Heart left ventricle (tissue), 16 donors: ENCODE measurements at regions not wholly inside any gene's neighbourhood (a gene's known extent, or its start where the extent isn't known, plus 50 kb on each side); places are given as distances from the start of the nearest gene placed in this dataset.

Experiments
- ATAC-seq, 4 donors: fragments of 200-7000 bp; cut with Tn5 transposase; one replicate each; pipeline ENCODE4 v1.9.1; 2020 to 2022; ENCODE audit warnings: moderate library complexity in 4 of 4, mild to moderate bottlenecking in 3 of 4, moderate number of reproducible peaks in 1 of 4
- DNase-seq, 5 donors: peaks; one replicate each; pipeline ENCODE4 v3.0.0-alpha.2; 2020
- H3K27ac ChIP-seq, 12 donors: fragments of 200-600 bp; sonication (generic) in 4 of 12; one replicate each; pipeline versions ENCODE4 v1.5.0 to v1.8.0; 2016 to 2022; ENCODE audit warnings: mild to moderate bottlenecking in 2 of 12
- H3K27me3 ChIP-seq, 9 donors: fragments of 200-600 bp; sonication (generic) in 2 of 9; one replicate each; pipeline versions ENCODE4 v1.5.1 to v1.8.0; 2016 to 2022; ENCODE audit warnings: mild to moderate bottlenecking in 3 of 9
- H3K36me3 ChIP-seq, 9 donors: fragments of 200-600 bp; sonication (generic) in 2 of 9; one replicate each; pipeline versions ENCODE4 v1.5.0 to v1.8.0; 2018 to 2022; ENCODE audit warnings: mild to moderate bottlenecking in 2 of 9
- H3K4me1 ChIP-seq, 12 donors: fragments of 200-600 bp; sonication (generic) in 4 of 12; one replicate each; pipeline versions ENCODE4 v1.5.0 to v1.8.0; 2016 to 2022; ENCODE audit warnings: mild to moderate bottlenecking in 3 of 12
- H3K4me3 ChIP-seq, 12 donors: fragments of 200-600 bp; sonication (generic) in 4 of 12; one replicate each; pipeline versions ENCODE4 v1.5.0 to v1.8.0; 2017 to 2022; ENCODE audit warnings: mild to moderate bottlenecking in 9 of 12, moderate library complexity in 4 of 12
- H3K9me3 ChIP-seq, 12 donors: fragments of 200-600 bp; sonication (generic) in 4 of 12; one replicate each; pipeline versions ENCODE4 v1.5.0 to v1.8.0; 2016 to 2022; ENCODE audit warnings: mild to moderate bottlenecking in 1 of 12
- POLR2A ChIP-seq, 2 donors: fragments of 450-650 bp; IDR thresholded peaks; one replicate each; pipeline ENCODE4 v1.6.1; 2017; ENCODE audit warnings: antibody characterized with exemption in 2 of 2, mild to moderate bottlenecking in 2 of 2, moderate library complexity in 2 of 2
- WGBS, 4 donors: extraction: QIAGEN DNeasy Blood & Tissue Kit in 2 of 4; methylation state at CpG; one replicate each; pipeline versions ENCODE4 v1.1.5 to v1.1.7; 2013 to 2018; 5-methylcytosine and 5-hydroxymethylcytosine counted together
- intact Hi-C, 10 donors: fragments of 100-400 bp; cut with DNase I; formaldehyde crosslinking; loops; one replicate each; pipeline versions ENCODE4 v1.11.1 to v1.14.2; 2022
- TF ChIP-seq, protein P1 (sequence below), 12 donors: fragments of 200-600 bp; sonication (generic) in 4 of 12; IDR thresholded peaks; one replicate each; pipeline versions ENCODE4 v1.5.0 to v1.8.0; 2018 to 2022; ENCODE audit warnings: antibody characterized with exemption in 12 of 12, mild to moderate bottlenecking in 5 of 12
- donor health status: ischemic (EF 13 %, LVEDD 7.1; RV severe dilation, severe dysfunction).
- donor health status: healthy with polysubstance abuse.
- donor health status: DM: no; HTN: yes; CAD: no.
- donor health status: DM: no; HTN: no; CAD: no.
- donor health status: ischemic (EF 25% LVEDD 6.9; RV normal size, moderate dysfunction).
- donor health status: ischemic (EF 25% LVEDD 5.7; RV mildly dilated, moderate dysfunction).
- donor health status: healthy.
- donor health status: DM: yes; HTN: yes; CAD: no.
- donor health status: ischemic (EF 35%, LVEDD 5.7; RV mildly dilated, moderate dysfunction).
- donor health status: nonischemic (EF 11% LVEDD 7.7; RV severe dilation, severe dysfunction).
- donor health status: DM: yes; HTN: yes; CAD: no.
- donor health status: PGD.
- donor health status: ischemic (EF 29% LVEDD 5.4; RV normal size, mild dysfunction).
- donor health status: nonischemic (EF 23%, LVEDD 6.1; RV moderate dilation, normal function).

DNA sequence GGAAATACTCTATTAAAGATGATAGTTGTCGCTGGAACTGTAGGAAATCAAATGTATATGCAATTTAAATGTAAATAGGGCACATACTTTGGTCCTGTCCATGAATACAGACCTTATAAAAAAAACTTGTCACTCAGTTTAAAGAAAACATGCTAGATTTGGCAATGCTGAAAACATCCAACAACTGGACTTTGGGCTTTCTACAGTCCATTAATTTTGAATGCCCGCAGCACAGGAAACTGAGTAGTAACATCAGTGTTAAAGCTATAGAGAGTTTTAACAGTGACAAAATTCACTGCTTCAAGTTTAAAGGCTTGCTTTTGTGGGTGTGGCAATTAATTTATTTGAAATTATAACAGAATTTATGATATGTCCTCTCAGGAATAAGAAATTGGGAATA lies 578.4 kb downstream of the TRIML1 start:
- no peaks in the 10 kb centered on the region for H3K27me3 ChIP-seq
- no peaks in the 10 kb centered on the region for H3K36me3 ChIP-seq
- ATAC-seq: no peak
- intact Hi-C loops: no loop called here
- DNase-seq: no peak
- peaks cover 0 to 5% (median 0%) of the 10 kb centered on the region in 12 donors for H3K9me3 ChIP-seq
- no peaks in the 10 kb centered on the region for H3K4me1 ChIP-seq
- no peak overlapping the region for H3K27ac ChIP-seq
- TF ChIP-seq POLR2A (IDR thresholded peaks at IDR 0.05): no peak
- TF ChIP-seq, protein P1, sequence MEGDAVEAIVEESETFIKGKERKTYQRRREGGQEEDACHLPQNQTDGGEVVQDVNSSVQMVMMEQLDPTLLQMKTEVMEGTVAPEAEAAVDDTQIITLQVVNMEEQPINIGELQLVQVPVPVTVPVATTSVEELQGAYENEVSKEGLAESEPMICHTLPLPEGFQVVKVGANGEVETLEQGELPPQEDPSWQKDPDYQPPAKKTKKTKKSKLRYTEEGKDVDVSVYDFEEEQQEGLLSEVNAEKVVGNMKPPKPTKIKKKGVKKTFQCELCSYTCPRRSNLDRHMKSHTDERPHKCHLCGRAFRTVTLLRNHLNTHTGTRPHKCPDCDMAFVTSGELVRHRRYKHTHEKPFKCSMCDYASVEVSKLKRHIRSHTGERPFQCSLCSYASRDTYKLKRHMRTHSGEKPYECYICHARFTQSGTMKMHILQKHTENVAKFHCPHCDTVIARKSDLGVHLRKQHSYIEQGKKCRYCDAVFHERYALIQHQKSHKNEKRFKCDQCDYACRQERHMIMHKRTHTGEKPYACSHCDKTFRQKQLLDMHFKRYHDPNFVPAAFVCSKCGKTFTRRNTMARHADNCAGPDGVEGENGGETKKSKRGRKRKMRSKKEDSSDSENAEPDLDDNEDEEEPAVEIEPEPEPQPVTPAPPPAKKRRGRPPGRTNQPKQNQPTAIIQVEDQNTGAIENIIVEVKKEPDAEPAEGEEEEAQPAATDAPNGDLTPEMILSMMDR (IDR thresholded peaks at IDR 0.05): no peak
- H3K4me3 ChIP-seq: no peak overlapping the region
- 89 to 94% (median 91%) methylated on average over 2 of the region's 2 CpGs for WGBS, 4 donors

DNA sequence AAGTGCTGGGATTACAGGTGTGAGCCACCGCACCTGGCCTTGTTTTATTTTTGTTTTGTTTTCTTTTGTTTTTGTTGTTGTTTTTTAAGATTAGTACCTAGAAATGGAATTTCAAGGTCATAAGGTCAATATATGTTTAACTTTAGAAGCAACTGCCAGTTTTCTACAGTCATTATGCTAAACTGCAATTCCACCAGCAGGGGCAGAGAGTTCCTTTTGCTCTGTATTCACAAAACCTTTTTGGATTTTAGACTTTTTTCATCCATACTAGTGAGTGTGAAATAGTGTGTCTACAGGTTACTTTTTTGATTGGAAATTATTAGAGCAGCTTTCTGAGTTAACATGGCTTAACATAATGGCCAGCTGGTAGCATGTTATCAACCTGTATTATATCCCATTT lies 580.6 kb downstream of the TRIML1 start:
- 91 to 97% (median 94%) methylated on average over 1 of the region's 1 CpG for WGBS, 4 donors
- DNase-seq: no peak
- H3K4me1 ChIP-seq: no peaks in the 10 kb centered on the region
- ATAC-seq: no peak
- peaks cover 0 to 5% (median 0%) of the 10 kb centered on the region in 12 donors for H3K9me3 ChIP-seq
- no peak overlapping the region for H3K27ac ChIP-seq
- intact Hi-C loops: no loop called here
- TF ChIP-seq, protein P1 (IDR thresholded peaks at IDR 0.05): no peak
- TF ChIP-seq POLR2A (IDR thresholded peaks at IDR 0.05): no peak
- no peak overlapping the region for H3K4me3 ChIP-seq
- no peaks in the 10 kb centered on the region for H3K36me3 ChIP-seq
- no peaks in the 10 kb centered on the region for H3K27me3 ChIP-seq

DNA sequence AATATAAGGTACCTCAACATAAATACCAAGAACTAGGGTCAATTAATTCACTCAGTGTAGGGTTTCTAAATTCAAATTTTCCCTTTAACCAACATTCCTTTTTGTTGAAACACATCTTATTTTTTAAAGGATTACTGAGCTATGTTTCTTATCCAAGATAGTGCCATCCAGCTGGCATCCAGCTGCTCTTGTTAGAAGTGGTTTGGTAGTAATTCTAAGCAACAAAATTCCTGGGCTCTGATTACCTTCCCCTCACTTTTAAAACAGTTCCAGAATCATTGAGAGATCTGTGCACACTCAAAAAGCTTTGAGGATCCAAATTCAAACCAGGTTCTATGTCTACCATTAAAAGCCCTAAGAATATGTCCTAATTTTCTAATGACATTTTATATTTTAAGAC lies 583.7 kb downstream of the TRIML1 start:
- TF ChIP-seq, protein P1 (IDR thresholded peaks at IDR 0.05): no peak
- TF ChIP-seq POLR2A (IDR thresholded peaks at IDR 0.05): no peak
- no peak overlapping the region for H3K4me3 ChIP-seq
- no peak overlapping the region for H3K27ac ChIP-seq
- DNase-seq: no peak
- no peaks in the 10 kb centered on the region for H3K4me1 ChIP-seq
- intact Hi-C loops: no loop called here
- no peak for ATAC-seq
- H3K9me3 ChIP-seq: peaks cover 0 to 5% (median 0%) of the 10 kb centered on the region in 12 donors
- H3K36me3 ChIP-seq: no peaks in the 10 kb centered on the region
- H3K27me3 ChIP-seq: no peaks in the 10 kb centered on the region

DNA sequence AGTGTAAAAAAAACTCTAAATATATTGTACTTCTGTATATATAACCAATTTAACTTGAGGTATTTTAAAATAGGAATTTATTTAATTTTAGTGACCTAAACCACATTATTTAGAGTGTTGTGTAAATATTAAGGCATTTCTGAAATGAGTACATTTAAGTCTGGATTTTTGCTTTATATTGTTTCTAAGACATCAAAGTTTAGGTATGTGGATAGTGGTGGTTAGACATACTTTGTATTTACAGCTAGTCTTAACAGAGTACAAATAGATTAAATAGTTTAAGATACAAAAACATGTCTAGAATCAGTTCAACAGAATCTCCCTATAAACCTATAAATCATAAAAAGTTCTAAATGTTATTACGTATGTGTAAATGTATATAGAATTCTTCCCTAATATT lies 588.5 kb downstream of the TRIML1 start:
- peaks cover 0 to 5% (median 0%) of the 10 kb centered on the region in 12 donors for H3K9me3 ChIP-seq
- TF ChIP-seq, protein P1 (IDR thresholded peaks at IDR 0.05): no peak
- no peak for TF ChIP-seq POLR2A (IDR thresholded peaks at IDR 0.05)
- no peak for DNase-seq
- intact Hi-C loops: no loop called here
- no peak for ATAC-seq
- 88 to 97% (median 94%) methylated on average over 1 of the region's 1 CpG for WGBS, 4 donors
- no peaks in the 10 kb centered on the region for H3K36me3 ChIP-seq
- no peaks in the 10 kb centered on the region for H3K4me1 ChIP-seq
- no peak overlapping the region for H3K27ac ChIP-seq
- no peaks in the 10 kb centered on the region for H3K27me3 ChIP-seq
- no peak overlapping the region for H3K4me3 ChIP-seq
